ENCODE measurements at regions not wholly inside any gene's neighbourhood (a gene's known extent, or its start where the extent isn't known, plus 50 kb on each side); places are given as distances from the start of the nearest gene placed in this dataset.

DNA sequence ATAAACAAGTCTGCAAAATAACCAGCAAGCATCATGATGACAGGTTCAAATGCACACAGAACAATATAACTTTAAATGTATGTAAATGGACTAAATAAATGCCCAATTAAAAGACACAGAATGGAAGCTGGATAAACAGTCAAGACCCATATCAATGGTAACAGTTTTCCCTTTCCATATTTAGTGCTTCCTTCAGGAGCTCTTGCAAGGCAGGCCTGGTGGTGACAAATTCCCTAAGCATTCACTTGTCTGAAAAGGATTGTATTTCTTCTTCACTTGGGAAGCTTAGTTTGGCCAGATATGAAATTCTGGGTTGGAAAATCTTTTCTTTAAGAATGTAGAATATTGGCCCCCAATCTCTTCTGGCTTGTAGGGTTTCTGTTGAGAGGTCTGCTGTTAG is 120.2 kb upstream of the RASA1 start:
- no peak overlapping the region for H3K4me3 ChIP-seq (ENCODE audit: low read depth, low read length)
- TF ChIP-seq, protein P1, sequence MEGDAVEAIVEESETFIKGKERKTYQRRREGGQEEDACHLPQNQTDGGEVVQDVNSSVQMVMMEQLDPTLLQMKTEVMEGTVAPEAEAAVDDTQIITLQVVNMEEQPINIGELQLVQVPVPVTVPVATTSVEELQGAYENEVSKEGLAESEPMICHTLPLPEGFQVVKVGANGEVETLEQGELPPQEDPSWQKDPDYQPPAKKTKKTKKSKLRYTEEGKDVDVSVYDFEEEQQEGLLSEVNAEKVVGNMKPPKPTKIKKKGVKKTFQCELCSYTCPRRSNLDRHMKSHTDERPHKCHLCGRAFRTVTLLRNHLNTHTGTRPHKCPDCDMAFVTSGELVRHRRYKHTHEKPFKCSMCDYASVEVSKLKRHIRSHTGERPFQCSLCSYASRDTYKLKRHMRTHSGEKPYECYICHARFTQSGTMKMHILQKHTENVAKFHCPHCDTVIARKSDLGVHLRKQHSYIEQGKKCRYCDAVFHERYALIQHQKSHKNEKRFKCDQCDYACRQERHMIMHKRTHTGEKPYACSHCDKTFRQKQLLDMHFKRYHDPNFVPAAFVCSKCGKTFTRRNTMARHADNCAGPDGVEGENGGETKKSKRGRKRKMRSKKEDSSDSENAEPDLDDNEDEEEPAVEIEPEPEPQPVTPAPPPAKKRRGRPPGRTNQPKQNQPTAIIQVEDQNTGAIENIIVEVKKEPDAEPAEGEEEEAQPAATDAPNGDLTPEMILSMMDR (IDR thresholded peaks at IDR 0.05; ENCODE audit: low read depth, low read length, missing control alignments) = no peak
- no peak for DNase-seq (ENCODE audit: low read depth)

DNA sequence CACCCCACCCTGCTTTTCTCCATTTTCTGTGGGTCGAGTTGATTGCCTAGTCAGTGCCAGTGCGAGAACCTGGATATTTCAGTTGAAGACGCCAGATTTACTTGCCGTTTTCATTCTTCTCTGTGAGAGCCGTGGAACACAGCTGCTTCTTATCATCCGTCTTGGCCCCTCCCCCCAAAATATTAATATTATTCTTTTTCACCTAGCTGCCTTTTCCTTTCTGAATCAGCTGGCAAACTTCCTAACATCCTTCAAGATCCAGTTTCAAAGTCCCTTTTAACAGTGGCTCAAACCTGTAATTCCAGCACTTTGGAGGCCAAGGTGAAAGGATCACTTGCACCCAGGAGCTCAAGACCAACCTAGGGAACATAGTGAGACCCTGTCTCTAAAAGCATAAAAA is 117.1 kb upstream of the RASA1 start:
- TF ChIP-seq, protein P1 (IDR thresholded peaks at IDR 0.05; ENCODE audit: low read depth, low read length, missing control alignments) = no peak
- no peak for DNase-seq (ENCODE audit: low read depth)
- no peak overlapping the region for H3K4me3 ChIP-seq (ENCODE audit: low read depth, low read length)

DNA sequence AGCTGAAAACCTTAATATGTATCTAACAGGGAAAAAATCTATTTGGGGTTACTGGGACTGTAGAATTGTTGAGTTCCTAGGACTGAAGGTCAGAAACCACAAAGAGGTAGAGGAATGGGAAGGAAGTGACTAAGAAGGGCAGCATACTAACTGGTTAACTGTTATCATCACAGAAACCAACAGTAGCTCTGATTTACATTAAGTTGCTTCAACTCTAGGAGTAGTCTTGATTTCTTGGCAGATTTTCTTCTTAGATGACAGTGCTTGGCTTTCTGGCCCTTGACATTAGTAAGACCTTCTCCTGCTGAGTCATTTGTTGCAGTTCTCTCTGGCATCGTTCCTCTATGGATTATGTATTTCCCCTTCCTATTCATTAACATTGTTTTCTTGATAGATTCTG is 116.1 kb upstream of the RASA1 start:
- no peak overlapping the region for H3K4me3 ChIP-seq (ENCODE audit: low read depth, low read length)
- TF ChIP-seq, protein P1 (IDR thresholded peaks at IDR 0.05; ENCODE audit: low read depth, low read length, missing control alignments) = no peak
- DNase-seq (ENCODE audit: low read depth) = no peak

DNA sequence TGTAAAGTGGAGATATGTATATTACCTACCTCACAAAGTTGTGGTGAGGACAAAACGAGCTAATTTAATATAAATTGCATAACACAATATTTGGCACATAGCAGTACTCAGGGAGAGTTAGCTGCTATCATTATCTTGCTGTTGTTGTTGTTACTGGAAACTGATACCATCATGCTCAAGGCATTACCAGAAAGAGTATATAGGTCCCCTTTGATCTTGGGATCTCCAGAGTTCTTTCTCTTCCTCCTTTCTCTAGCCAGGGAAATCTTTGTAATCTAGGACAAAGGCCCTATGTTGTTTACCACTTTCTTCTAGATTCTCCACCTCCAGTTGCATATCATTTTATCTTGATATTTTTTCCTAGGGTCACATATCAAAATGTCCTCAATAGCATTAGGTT is 114.8 kb upstream of the RASA1 start:
- no peak overlapping the region for H3K4me3 ChIP-seq (ENCODE audit: low read depth, low read length)
- DNase-seq (ENCODE audit: low read depth) = no peak
- TF ChIP-seq, protein P1 (IDR thresholded peaks at IDR 0.05; ENCODE audit: low read depth, low read length, missing control alignments) = no peak

DNA sequence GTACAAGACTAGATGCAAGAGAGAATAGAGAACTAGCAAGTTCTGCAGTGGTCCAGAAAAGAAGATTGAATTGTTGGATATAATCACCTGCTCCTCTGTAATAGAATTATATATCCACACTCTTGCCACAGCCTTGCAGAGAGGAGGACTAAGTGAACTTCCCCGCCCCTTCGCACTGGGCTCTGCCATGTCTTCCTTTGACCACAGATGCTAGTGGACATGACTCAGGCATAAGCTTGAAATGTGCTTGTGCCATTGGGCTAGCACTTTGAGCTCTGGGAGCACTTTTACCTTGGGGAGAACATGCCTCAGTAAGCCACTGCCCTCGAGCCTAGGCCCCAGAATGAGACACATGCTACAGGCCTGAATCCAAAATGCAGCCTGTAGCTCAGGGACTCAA is 113.5 kb upstream of the RASA1 start:
- TF ChIP-seq, protein P1 (IDR thresholded peaks at IDR 0.05; ENCODE audit: low read depth, low read length, missing control alignments) = no peak
- no peak overlapping the region for H3K4me3 ChIP-seq (ENCODE audit: low read depth, low read length)
- DNase-seq (ENCODE audit: low read depth) = no peak

DNA sequence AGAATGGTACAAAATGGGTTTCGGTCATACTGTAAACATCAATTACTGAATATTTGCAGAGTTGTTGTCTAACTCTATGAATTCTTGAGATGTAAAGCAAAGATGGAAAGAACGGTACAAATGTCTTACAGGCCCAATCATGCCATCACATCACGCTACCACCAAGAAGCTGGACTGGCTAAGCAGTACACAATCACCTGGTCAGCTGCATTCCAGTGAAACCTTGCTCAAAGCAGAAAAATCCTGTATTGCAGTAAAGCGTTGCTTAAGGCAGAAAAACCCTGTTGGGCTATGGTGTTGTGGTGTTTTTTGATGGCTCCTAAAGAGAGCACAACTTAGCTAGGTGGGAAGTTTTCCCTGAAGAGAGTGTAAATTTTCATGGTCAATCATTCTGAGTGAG is 112.6 kb upstream of the RASA1 start:
- no peak for DNase-seq (ENCODE audit: low read depth)
- no peak overlapping the region for H3K4me3 ChIP-seq (ENCODE audit: low read depth, low read length)
- TF ChIP-seq, protein P1 (IDR thresholded peaks at IDR 0.05; ENCODE audit: low read depth, low read length, missing control alignments) = no peak

DNA sequence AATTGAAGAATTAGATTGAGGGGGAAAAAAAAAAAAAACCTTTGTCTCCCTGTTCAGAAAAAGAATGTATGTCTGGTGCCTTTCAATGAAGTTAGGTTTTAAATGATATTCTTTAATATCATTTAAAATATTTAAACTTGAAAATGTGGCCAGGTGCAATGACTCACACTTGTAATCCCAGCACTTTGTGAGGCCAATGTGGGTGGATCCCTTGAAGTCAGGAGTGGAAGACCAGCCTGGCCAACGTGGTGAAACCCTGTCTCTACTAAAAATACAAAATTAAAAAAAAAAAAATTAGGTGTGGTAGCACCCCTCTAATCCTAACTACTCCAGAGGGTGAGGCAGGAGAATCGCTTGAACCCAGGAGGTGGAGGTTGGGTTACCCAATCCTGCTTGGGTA is 111.1 kb upstream of the RASA1 start:
- no peak overlapping the region for H3K4me3 ChIP-seq (ENCODE audit: low read depth, low read length)
- no peak for DNase-seq (ENCODE audit: low read depth)
- TF ChIP-seq, protein P1 (IDR thresholded peaks at IDR 0.05; ENCODE audit: low read depth, low read length, missing control alignments) = no peak

Measured in GM12864 (cell line).